ENCODE measurements at regions not wholly inside any gene's neighbourhood (a gene's known extent, or its start where the extent isn't known, plus 50 kb on each side); places are given as distances from the start of the nearest gene placed in this dataset.

DNA sequence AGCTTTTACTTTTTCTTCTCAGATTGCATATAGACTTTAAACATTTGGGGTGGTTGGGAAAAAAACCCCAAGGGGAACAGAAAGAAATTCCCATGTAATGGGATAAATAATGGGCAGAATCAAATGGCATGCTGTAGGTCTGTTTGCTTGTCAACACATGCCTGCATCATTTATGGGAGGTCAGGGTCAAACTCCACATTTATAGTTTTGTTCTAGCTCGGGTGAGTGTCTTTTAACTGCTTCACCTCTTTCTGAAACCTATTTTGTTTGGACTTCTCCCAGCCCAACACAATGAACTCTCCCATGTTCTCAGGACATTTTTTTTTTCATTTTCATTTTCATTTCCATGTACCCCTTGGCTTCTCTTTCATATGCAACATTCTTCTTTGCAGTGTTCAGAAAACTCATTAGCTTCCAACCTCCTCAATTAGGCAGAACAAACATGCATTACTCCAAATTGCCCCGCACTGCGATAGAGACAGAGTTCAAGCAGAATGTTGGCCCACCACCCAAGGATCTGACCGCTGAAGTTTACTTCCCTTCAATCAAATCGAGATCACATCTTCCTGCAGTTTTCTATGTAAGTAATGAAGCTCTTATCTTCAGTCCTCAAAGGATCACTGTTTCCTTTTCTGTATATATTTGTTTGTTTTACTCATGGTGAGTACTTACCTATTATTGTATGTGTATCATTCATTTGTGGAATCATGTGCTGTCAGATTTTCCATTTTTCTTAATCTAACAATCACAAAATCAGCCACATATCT is 354.6 kb downstream of the ZSWIM6 start:
- DNase-seq (ENCODE audit: low read depth): no peak

DNA sequence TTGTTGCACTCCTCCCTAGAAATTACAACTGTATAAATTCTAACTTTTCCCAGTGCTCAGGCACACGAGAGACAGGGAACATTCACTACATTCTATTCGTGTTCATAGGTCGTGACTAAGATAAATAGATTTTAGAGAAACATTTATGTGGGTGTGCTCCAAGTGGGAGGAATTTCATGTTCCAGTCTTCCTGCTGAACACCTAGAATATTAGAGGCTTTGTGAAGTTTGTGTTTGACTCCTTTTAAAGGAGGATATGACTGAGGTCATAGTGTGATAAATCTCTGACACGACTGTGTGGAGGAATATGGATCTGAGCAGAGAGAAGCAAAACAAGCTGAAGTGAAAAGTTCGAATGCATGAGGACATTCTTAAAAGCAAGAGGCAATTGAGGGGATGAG is 355.3 kb downstream of the ZSWIM6 start:
- no peak for DNase-seq (ENCODE audit: low read depth)

DNA sequence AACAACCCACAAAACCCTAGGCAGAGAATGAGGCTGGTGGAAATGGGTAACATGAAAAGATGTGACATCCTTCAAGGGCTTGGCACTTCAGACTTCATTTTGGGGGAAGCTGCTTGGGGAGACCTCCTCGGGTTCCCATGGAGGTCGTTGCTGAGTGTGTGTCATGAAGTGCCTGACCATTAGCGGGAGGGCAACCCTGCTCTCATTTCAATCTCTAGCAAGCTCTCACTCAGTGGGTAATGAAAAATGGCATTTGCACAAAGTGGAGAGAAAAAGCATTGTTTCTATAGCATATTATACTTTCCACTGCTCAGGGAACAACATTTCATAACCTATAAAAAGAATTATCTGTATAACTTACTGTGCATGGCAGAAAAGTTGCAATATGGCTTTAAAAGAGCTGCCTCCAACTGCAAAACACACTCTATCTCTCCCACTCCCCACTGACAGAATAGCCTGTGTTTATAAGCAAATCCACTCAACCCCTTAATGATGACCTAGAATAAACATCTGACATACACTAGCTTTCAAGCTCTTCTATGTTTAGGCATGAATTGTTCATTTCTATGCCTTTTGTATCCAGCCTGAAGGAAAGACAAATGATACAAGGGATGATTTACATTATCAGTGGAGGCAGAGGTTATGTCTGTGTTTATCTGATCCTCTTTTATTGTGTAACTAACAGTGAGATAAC is 357.2 kb downstream of the ZSWIM6 start:
- no peak for DNase-seq (ENCODE audit: low read depth)

DNA sequence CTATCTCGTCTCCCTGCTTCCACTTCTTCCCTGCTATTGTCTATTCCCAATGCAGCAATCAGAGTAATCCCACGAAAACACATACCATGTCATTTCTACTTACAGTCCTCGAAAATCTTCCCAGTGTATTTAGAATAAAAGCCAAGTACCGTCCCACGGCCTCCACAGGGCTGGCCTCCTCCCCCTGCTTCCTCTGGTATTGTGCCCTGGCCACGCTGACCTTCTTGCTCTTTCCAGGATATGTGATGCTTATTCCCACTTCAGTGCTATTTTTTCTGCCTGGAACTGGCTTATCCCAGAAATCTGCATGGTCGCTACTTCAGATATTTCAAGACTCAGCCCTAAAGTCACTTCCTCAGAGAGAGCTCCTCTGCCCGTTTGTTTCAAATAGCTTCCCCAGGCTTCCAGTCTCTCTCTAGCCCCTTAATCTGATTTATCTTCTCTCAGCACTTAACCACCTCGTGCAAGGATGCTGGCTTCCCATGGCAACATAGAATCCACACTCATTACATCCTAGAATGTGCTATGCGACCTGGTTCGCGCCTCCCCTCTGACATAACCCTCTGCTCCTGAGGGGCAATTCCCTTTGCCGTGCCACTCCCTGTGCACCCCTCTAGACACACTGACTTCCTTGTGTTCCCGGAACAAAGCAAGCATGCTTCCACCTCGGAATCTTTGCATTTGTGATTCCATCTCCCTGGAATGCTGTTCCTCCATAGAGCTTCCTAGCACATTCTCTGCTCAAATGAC is 365.9 kb downstream of the ZSWIM6 start:
- DNase-seq (ENCODE audit: low read depth): no peak

DNA sequence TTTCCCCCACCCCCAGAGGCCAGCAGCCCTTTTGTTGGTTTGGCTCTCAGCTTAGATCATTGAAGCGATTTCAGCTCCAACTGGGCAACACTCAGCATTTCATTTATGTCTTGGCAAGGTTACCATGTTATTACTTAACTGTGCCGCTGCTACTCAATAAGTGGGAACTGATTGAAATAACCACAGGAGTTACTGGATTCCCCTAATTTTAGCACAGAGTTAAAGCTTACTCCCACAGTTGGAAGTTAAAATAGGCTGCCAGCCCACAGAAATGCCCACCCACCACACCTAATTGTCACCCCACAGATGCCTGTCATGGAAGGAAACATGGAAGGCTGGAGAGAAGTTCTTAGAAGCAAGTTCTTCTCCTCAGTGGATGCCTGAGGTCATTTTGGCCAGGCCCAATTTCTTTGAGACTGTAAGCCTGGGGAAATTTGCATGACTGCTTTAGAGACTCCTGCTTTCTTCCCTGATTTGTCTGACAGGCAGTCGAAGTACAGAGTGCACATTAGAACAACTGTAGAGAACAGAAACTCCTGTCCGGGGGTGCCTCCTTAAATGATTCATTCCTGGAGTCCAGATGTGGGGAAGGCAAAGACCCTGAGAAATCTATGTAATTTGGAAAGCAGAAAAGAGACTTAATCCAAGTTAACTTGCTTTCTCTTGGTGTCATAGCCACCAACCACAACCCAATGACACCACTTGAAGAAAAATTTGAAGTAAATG is 370.0 kb downstream of the ZSWIM6 start:
- no peak for DNase-seq (ENCODE audit: low read depth)

DNA sequence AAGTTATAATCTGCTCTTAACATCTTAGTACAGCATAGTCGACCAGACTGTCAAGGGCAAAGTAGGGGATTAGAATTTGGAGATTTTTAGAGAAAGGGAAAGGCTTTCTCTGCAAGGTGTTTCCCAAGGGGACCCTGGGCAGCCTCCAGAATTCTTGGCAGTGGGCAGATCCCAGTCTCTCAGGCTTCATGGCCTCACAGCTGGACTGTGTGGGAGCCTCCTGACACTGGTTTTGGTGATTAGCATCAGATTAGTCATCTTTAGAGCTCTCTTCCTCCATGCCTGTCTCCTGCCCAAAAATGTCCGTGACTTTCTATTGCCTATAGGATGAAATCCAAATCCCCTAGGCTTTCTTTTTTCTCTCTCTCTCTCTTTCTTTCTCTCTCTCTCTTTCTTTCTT is 370.7 kb downstream of the ZSWIM6 start:
- no peak for DNase-seq (ENCODE audit: low read depth)

DNA sequence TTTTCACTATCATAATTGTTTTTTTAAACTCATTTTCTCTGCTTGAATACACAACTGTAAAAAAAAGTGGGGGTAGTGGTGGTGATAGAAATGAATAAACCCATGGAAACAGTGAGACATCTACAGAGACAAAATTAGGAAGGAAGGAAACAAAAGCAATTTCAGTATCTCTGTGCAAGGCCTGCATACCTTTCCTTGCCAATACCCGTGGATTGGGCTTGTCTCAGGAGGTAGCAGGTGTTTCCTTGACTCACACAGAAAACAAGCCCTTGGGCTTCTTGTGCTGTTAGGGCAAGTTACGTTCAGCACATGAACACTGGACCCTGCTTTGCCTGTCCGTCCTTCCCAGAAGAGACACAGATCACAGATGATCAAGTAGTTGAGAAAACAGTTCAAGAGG is 372.2 kb downstream of the ZSWIM6 start:
- DNase-seq (ENCODE audit: low read depth): no peak

DNA sequence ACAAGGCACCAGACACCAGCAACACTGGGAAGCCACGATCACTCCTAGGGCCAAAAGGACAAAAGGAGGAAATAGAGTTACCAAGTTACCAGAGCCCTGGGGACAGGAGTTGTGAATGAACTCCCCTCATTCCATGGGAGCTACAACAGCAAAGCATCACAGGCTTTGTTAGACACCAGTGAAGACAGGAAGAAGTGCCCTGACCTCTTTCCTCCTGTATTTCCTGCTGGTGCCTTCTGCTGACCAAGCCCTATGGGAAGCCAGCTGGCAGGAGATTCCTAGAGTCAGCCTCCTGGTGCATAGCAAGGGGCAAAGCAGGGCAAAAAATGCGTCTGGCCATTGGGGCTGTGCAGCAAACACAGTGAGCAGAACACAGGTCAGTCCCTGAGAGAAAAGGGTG is 374.7 kb downstream of the ZSWIM6 start:
- no peak for DNase-seq (ENCODE audit: low read depth)

DNA sequence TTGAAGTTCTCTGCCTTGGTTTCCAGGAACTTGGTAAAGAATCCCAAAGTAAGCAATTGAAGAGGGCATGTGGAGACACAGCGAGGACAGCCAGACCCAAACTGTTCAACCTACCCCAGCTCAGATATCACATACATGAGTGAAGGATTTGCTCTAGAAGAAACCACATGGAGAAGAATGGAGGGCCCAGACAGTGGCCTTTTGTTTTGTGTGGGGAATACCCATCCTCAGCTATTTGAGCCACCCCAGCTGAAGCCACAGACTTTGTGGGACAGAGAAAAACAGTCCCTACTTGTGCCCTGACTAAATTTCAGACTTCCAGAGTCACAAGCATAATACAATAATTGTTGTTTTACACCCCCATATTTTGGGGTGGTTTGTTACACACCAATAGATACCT is 387.1 kb downstream of the ZSWIM6 start:
- no peak for DNase-seq (ENCODE audit: low read depth)

DNA sequence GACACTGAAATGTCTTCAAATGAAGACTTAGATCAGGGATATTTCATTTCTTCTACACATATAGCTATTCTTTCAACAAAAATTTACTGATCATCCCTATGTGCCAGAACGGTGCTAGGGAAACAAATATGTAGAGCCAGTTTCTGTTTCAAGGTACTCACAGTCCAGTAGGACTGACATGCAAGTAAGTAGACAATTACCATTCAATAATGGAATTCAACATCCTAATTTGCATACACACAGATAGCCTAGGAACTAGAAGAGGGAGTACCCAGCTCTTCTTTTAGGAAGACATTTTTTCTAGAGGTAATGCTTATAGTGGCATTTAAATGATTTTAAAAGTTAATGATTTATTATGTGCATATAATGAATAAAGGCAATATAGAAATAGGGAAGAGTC is 388.8 kb downstream of the ZSWIM6 start:
- DNase-seq (ENCODE audit: low read depth): no peak

DNA sequence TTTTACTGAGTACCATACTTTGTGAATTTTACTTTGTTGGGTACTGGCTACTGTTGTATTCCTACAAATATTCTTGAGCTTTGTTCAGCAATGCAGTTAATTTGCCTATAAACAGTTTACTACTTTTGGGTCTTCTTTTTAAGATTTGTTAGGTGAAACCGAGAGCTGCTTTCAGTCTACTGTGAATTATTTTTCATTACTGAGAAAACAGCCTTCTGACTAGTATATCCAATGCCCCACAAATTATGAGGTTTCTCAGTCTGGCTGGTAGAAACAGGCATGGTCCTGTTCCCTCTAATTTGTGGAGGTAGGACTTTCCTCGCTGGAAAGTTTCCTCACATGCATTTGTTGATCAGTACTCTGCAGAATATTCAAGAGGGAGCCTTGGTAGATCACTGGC is 392.0 kb downstream of the ZSWIM6 start:
- no peak for DNase-seq (ENCODE audit: low read depth)

DNA sequence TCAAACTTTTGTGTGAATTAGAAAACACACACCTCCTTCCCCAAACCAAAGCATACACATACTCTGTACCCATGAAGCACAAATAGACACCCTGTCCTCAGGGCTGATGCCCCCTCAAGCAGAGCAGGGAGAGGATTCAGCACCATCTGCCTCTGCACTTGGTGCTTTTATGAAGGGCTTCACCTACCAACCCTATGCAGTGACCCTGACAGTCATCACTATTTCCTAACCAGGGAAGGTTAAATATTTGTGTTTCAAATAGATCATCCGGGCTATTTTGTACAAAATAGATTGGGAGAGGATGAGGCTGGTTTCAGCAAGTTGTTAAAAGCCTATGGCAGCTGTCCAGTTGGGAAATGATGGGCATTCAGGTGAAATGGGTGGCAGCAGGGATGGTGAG is 396.2 kb downstream of the ZSWIM6 start:
- DNase-seq (ENCODE audit: low read depth): no peak

DNA sequence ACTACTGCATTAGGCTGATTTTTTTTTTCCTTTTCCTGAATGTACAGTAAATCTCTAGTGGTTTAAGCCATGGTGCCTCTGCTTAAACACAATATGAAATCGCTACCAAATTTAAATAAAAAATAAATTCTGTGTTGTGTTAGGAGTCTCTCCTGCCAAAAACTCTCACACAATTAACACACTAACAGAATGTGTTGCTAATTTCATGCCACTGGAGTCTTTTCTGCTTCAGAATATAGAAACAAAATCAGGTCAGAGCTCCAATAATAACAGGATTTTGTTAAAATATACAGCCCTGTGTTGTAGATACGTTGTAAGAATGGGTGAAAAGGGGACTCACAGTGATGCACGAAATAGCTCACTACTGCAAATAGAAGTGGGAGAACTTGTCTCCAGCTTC is 398.8 kb downstream of the ZSWIM6 start:
- no peak for DNase-seq (ENCODE audit: low read depth)

DNA sequence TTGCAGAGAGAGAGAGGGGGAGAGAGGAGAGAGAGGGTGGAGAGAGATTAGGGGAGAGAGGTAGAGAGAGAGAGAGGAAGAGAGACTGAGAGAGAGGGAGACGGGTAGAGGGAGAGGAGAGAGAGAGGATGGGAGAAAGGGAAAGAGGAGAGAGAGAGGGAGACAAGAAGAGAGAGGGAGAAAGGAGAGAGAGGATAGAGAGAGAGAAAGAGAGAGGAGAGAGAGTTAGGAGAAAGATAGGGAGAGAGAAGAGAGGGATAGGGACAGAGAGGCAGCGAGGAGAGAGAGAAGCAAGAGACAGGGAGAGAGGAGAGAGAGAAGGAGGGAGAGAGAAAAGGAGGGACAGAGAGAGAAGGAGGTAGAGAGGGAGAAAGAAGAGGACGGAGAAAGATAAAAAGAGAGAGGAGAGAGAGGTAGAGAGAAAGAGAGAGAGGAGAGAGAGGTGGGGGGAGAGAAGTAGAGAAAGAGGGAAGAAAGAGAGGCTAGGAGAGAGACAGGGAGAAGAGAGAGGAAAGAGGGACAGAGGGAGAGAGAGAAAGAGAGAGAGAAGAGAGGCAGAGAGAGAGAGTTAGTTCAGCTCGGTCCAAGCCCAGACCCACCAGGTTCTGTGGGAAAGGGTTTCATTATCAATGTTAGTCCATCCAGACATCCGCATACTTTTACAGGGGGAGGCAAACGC is 399.3 kb downstream of the ZSWIM6 start:
- DNase-seq (ENCODE audit: low read depth): no peak

DNA sequence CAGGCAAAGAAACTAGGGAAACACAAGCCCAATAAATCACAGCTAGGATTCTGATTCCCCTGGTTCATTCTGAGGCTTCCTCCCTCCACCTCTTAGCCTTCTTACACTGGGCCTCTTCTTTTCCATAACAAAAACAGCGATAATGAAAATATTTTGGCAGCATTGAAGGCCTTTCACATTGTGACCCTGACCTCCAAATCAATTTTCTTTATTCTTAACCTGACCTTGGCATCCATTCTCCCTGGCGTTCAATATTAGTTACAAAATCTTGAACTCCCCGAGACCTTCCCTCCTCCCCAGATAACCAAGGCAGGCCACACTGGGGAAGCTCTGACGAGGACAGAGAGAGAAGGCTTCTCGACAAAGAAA is 399.9 kb downstream of the ZSWIM6 start:
- no peak for DNase-seq (ENCODE audit: low read depth)

DNA sequence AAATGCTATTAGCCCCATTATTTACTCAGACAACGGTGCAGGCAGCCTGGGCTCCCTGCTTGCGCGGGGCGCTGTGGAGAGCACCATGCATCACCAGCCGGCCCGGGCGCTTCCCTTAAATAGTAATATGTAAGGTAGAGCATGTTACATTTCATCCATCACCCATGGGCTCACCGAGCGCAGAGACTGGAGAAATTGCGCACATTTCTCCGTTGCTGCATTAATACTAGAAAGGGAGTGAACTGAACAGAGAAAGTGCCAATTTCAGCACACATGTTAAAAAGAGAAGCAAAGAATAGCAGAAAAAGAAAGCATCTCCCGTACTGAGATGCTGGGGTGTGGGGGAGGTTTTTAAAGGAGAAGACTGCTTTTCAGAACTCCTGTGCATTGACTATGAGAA is 400.3 kb downstream of the ZSWIM6 start:
- DNase-seq (ENCODE audit: low read depth): no peak

DNA sequence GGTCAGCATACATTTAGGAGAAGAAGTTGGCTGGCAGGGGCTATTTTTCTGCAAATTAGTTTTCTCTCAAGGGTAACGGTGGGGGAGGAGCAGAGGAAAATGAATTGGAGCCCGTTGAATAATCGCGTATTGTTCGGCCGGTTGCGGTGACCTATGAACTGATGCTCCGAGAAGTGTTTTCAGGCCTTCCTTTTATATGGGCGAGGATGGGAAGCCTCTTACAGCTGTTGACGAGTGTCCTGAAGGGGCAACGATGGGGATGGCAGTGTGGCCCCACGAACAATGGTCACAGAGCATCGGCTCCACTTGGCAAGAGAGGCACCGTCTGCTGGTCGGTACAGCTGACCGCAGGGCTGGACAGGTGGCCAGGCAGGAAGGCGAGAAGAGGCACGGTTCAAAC is 400.7 kb downstream of the ZSWIM6 start:
- DNase-seq (ENCODE audit: low read depth): no peak

DNA sequence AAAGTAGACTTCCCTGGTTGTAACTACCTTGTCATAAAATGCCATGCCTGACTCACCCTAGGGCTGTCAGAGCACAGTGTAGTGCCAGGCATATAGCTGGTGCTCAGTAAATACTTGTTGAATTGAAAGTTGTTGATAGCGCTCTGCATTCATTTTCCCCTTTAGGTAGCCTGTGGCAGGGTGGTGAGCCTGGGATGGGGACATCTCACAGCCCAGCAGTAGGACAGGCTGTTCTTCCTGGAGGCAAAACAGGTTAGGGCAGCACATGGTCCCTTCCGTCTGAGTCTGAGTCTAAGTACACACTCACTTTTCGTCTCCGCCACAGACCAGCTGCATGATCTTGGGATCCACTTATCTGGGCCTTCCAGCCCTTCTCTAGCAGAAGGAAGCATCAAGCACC is 401.9 kb downstream of the ZSWIM6 start:
- DNase-seq (ENCODE audit: low read depth): no peak

DNA sequence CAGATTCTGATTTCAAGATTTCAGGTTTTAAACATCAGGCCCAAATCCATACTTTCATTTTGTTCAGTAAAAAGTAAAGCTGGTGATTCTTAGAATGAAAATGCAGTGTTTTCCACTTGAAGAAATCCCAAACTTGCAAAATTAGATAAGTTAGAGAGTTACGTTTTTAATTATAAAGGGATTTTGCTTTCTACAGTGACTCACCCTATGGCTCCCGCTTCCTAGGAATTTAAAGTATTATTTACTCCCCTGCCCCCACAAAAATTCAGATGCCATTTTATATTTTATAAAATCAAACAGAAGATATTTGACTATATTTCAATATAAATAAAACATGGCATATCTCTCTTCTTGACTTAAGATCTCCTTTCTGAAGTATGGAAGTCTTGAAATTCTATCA is 402.9 kb downstream of the ZSWIM6 start:
- no peak for DNase-seq (ENCODE audit: low read depth)

DNA sequence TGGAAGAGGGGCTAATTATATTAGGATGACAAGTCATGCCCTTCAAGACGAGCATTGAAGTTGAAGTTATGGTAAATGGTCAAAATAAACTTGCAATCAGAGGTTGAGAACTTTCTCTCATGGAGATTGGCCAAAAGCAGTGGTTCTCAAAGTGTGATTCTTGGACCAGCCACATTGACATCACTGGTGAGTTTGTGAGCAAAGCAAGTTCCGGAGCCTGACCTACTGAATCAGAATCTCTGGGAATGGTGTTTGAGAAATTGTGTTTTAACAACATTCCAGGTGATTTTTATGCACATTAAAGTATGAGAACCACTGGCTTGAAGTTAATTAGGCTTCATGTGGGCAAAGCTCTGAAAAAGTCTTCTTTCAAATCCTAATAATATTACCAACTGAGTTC is 403.5 kb downstream of the ZSWIM6 start:
- DNase-seq (ENCODE audit: low read depth): no peak

DNA sequence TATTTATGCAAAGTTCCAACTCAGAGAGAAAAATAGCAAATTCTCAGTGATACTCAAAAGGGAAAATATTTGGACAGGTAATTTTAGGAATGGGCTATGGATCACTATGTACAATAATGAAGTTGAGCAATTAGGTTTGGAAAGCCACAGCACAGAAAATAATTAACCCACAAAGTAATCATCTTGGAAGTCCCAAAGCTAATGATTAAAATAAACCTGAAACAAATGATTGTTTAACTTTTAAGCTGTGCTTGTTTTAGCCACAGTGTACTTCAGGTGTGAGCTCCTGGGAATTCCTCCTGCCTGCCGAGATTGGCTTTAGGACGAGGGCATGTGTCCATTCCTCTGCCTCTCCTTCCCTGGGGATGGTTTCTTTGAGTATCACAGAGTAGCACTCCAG is 403.9 kb downstream of the ZSWIM6 start:
- DNase-seq (ENCODE audit: low read depth): no peak

Measured in GM04504 (cell line).